K562 (cell line): ENCODE measurements at regions not wholly inside any gene's neighbourhood (a gene's known extent, or its start where the extent isn't known, plus 50 kb on each side); places are given as distances from the start of the nearest gene placed in this dataset.

Experiments
- ATAC-seq: fragments of 200-7000 bp; cut with Tn5 transposase; 3 replicates; pipeline ENCODE4 v1.9.1; 2020; ENCODE audit warnings: moderate library complexity
- BruUV-seq: library from RNA; stranded (reverse); fragments of 400-500 nt; replicated peaks from 2 replicates; lab custom pipeline; 2021; lab: Mats Ljungman, UMichigan
- CTCF ChIA-PET: fragments of 300-600 bp; formaldehyde crosslinking; extraction: SDS; loops from one replicate; lab custom pipeline; 2021; ENCODE audit warnings: low intra/inter-chr PET ratio; lab: Yijun Ruan, JAX
- POLR2A ChIA-PET: fragments of 300-600, 350-650 bp; sonication (Branson Sonifier 250); formaldehyde crosslinking; extraction: SDS; loops from one replicate; lab custom pipeline; 2021; ENCODE audit warnings: antibody characterized with exemption, inconsistent platforms; lab: Yijun Ruan, JAX
- DNase-seq, 4 experiments: peaks; one replicate each; pipeline versions ENCODE4 v3.0.0 to v3.0.0-alpha.2; 2011 to 2018; ENCODE audit warnings: low spot score in 3 of 4, mixed read lengths in 3 of 4; ENCODE audit errors: extremely low read depth in 1 of 4
- FAIRE-seq: peaks from 2 replicates; lab custom pipeline; 2011; peaks lifted over from hg19 to GRCh38; lab: Jason Lieb, UNC
- H2AFZ ChIP-seq: 2 replicates; pipeline ENCODE4 v1.6.0; 2011; ENCODE audit warnings: low read depth, low read length, control low read depth, inconsistent platforms
- H3K27ac ChIP-seq: fragments of 200-600 bp; 3 replicates; pipeline ENCODE4 v1.8.0; 2011; ENCODE audit warnings: low read depth, mild to moderate bottlenecking, control low read depth, inconsistent platforms, low read length, moderate library complexity, mixed read lengths; ENCODE audit errors: extremely low read depth
- H3K27me3 ChIP-seq, 2 experiments: fragments of 300-600 bp in 1 of 2; 2 replicates in 1 of 2; 3 replicates in 1 of 2; pipeline versions ENCODE4 v1.6.0 to v1.8.0; 2011; ENCODE audit warnings: inconsistent platforms in 2 of 2, low read length in 2 of 2, mild to moderate bottlenecking in 1 of 2, mixed read lengths in 1 of 2, moderate library complexity in 1 of 2; ENCODE audit not compliant: control insufficient read depth in 2 of 2, insufficient read depth in 2 of 2
- H3K36me3 ChIP-seq: fragments of 300-600 bp; 3 replicates; pipeline ENCODE4 v1.8.0; 2011; ENCODE audit warnings: mild to moderate bottlenecking, low read length, inconsistent platforms; ENCODE audit not compliant: control insufficient read depth, insufficient read depth
- H3K4me1 ChIP-seq, 2 experiments: fragments of 200-600 bp in 1 of 2; replicated peaks in 1 of 2; 2 replicates in 1 of 2; 3 replicates in 1 of 2; pipeline versions ENCODE4 v1.5.1 to v1.8.0; 2011; ENCODE audit warnings: inconsistent platforms in 2 of 2, low read length in 2 of 2, mild to moderate bottlenecking in 1 of 2, mixed read lengths in 1 of 2, moderate library complexity in 1 of 2; ENCODE audit not compliant: control insufficient read depth in 2 of 2, insufficient read depth in 2 of 2
- H3K4me2 ChIP-seq: 2 replicates; pipeline ENCODE4 v1.6.1; 2011; ENCODE audit warnings: low read length, control low read depth, inconsistent platforms, mixed read lengths; ENCODE audit not compliant: insufficient read depth
- H3K4me3 ChIP-seq: fragments of 200-600 bp; sonication (generic), shearing (Covaris generic); 2 replicates; pipeline ENCODE4 v1.5.1; 2016; ENCODE audit warnings: control low read depth, inconsistent platforms
- H3K79me2 ChIP-seq: fragments of 200-600 bp; 3 replicates; pipeline ENCODE4 v1.8.0; 2011; ENCODE audit warnings: low read length, inconsistent platforms; ENCODE audit not compliant: control insufficient read depth, insufficient read depth
- H3K9ac ChIP-seq, 2 experiments: 2 replicates each; pipeline versions ENCODE4 v1.6.0 to v1.6.1; 2011; ENCODE audit warnings: low read depth in 2 of 2, low read length in 2 of 2, control low read depth in 1 of 2, inconsistent platforms in 1 of 2, mild to moderate bottlenecking in 1 of 2, mixed read lengths in 1 of 2; ENCODE audit not compliant: insufficient read depth in 1 of 2
- H3K9me1 ChIP-seq: one replicate; pipeline ENCODE4 v1.6.0; 2011; ENCODE audit warnings: inconsistent platforms, mild to moderate bottlenecking, low read length, moderate library complexity; ENCODE audit not compliant: control insufficient read depth, insufficient read depth
- H3K9me3 ChIP-seq: replicated peaks from 2 replicates; pipeline ENCODE4 v1.5.1; 2011; ENCODE audit warnings: low read depth, low read length, inconsistent platforms; ENCODE audit not compliant: control insufficient read depth, insufficient read depth
- H4K20me1 ChIP-seq: replicated peaks from 2 replicates; pipeline ENCODE4 v1.6.1; 2011; ENCODE audit warnings: low read length, inconsistent platforms, mixed read lengths; ENCODE audit not compliant: control insufficient read depth, insufficient read depth
- DPF2 ChIP-seq: fragments of 450-650 bp; IDR thresholded peaks from 2 replicates; pipeline ENCODE4 v1.6.1; 2016
- FOXP1 ChIP-seq: sonication (generic); formaldehyde crosslinking; IDR thresholded peaks from 2 replicates; pipeline ENCODE4 v1.8.0; 2022; ENCODE audit warnings: mild to moderate bottlenecking, missing genetic modification reagents
- NUFIP1 ChIP-seq: fragments of 450-650 bp; IDR thresholded peaks from 2 replicates; pipeline ENCODE4 v1.6.1; 2018; ENCODE audit not compliant: partially characterized antibody
- OTX1 ChIP-seq: fragments of 450-650 bp; formaldehyde crosslinking; IDR thresholded peaks from 2 replicates; pipeline ENCODE4 v1.4.0; 2022; ENCODE audit warnings: mild to moderate bottlenecking
- RERE ChIP-seq: sonication (generic); formaldehyde crosslinking; IDR thresholded peaks from 2 replicates; pipeline ENCODE4 v1.8.0; 2023; ENCODE audit warnings: missing genetic modification reagents, mild to moderate bottlenecking, borderline replicate concordance
- SMARCA4 ChIP-seq: fragments of 450-650 bp; IDR thresholded peaks from 2 replicates; pipeline ENCODE4 v1.6.1; 2016
- TBL1XR1 ChIP-seq, 2 experiments: IDR thresholded peaks; 2 replicates each; pipeline ENCODE4 v1.6.1; 2012; ENCODE audit warnings: improper control_type of control experiment in 2 of 2, low read length in 2 of 2, mild to moderate bottlenecking in 1 of 2
- TCF15 ChIP-seq: fragments of 250-450 bp; sonication (Bioruptor Pico); IDR thresholded peaks from 2 replicates; pipeline ENCODE4 v1.8.0; 2022; ENCODE audit warnings: moderate library complexity, mild to moderate bottlenecking, inconsistent platforms
- ZEB2 ChIP-seq: fragments of 450-650 bp; IDR thresholded peaks from 2 replicates; pipeline ENCODE4 v1.6.1; 2016
- ZNF347 ChIP-seq: fragments of 450-650 bp; formaldehyde crosslinking; IDR thresholded peaks from 2 replicates; pipeline ENCODE4 v1.4.0; 2020; ENCODE audit warnings: low read depth, mild to moderate bottlenecking, moderate library complexity
- WGBS: fragments of 100-300 bp; shearing (Covaris generic); methylation state at CpG from one replicate; pipeline ENCODE4 v1.1.6; 2016; ENCODE audit warnings: low coverage, mixed read lengths; ENCODE audit not compliant: insufficient coverage; ENCODE audit errors: missing lambda C conversion rate; 5-methylcytosine and 5-hydroxymethylcytosine counted together
- in situ Hi-C: fragments of 300-500 bp; cut with MboI; formaldehyde crosslinking; loops from 4 replicates; pipeline ENCODE4 v1.15.0; 2018; ENCODE audit warnings: inconsistent platforms, mixed read lengths
- intact Hi-C: fragments of 100-400 bp; cut with micrococcal nuclease; formaldehyde crosslinking; loops from 2 replicates; pipeline ENCODE4 v1.14.2; 2022
- TF ChIP-seq, protein P1 (sequence below): IDR thresholded peaks from 2 replicates; pipeline ENCODE4 v1.6.1; 2014; ENCODE audit warnings: antibody characterized with exemption

GRCh38 chr13:27851096-27851850, 59.0 kb downstream of the GSX1 start:
- Histone ChIP-seq H3K9me1 (no peaks in the 10 kb centered on the region), H3K79me2 (no peaks in the 10 kb centered on the region), H3K9me3 (no peaks in the 10 kb centered on the region), H3K9ac (no peak overlapping the region), H3K36me3 (no peaks in the 10 kb centered on the region), H3K4me2 (no peak overlapping the region), H3K27me3 (peaks cover 3 to 37% of the 10 kb centered on the region in 2 experiments; a peak in 3 of 5 replicates), H3K4me3 (no peak overlapping the region), H3K4me1 (no peaks in the 10 kb centered on the region), H2AFZ (no peak overlapping the region), H3K27ac (no peak overlapping the region), H4K20me1 (no peaks in the 10 kb centered on the region)
- ChIA-PET POLR2A (interaction anchor here (0.6 to 0.7 kb wide), 3 partner anchors 13 to 127 kb away, joined by 3 to 4 read pairs (median 3); no protein-coding TSS in a partner anchor), CTCF (no interaction called here)
- BruUV-seq, result no TSS peak
- 0% methylated on average over 16 of the region's 18 CpGs for WGBS
- TF ChIP-seq TBL1XR1 (IDR thresholded peaks at IDR 0.05; ENCODE audit: low read length in 2 of 2), result no peak
- no peak for TF ChIP-seq FOXP1 (CRISPR knock-in tag)
- no peak for TF ChIP-seq TCF15 (CRISPR knock-in tag)
- TF ChIP-seq DPF2, result no peak
- no peak for TF ChIP-seq RERE (CRISPR knock-in tag)
- no peak for TF ChIP-seq NUFIP1
- TF ChIP-seq ZEB2, result no peak
- TF ChIP-seq, protein P1, sequence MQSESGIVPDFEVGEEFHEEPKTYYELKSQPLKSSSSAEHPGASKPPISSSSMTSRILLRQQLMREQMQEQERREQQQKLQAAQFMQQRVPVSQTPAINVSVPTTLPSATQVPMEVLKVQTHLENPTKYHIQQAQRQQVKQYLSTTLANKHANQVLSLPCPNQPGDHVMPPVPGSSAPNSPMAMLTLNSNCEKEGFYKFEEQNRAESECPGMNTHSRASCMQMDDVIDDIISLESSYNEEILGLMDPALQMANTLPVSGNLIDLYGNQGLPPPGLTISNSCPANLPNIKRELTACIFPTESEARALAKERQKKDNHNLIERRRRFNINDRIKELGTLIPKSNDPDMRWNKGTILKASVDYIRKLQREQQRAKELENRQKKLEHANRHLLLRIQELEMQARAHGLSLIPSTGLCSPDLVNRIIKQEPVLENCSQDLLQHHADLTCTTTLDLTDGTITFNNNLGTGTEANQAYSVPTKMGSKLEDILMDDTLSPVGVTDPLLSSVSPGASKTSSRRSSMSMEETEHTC, result no peak
- no peak for TF ChIP-seq SMARCA4
- TF ChIP-seq OTX1, result no peak
- no peak for TF ChIP-seq ZNF347 (CRISPR knock-in tag)
- ATAC-seq (no peak), FAIRE-seq (no peak), DNase-seq (no peak)
- intact Hi-C loops, result no loop called here
- in situ Hi-C loops, result no loop called here
